HFFc6 (cell line): ENCODE measurements at regions not wholly inside any gene's neighbourhood (a gene's known extent, or its start where the extent isn't known, plus 50 kb on each side); places are given as distances from the start of the nearest gene placed in this dataset.
A peak's percentile ranks its signal among the peaks of the same experiment; 100 is the strongest.

Experiments used
- DNase-seq: peaks from one replicate; pipeline ENCODE4 v3.0.0-alpha.2; 2018
- H3K27ac Mint-ChIP-seq: 2 replicates; pipeline ENCODE4 v1.8.0; 2020; ENCODE audit warnings: mild to moderate bottlenecking, mixed read lengths
- H3K27me3 Mint-ChIP-seq: 2 replicates; pipeline ENCODE4 v1.8.0; 2021; ENCODE audit warnings: mild to moderate bottlenecking, moderate library complexity, mixed read lengths; ENCODE audit not compliant: insufficient read depth
- H3K36me3 Mint-ChIP-seq: 2 replicates; pipeline ENCODE4 v1.8.0; 2021; ENCODE audit warnings: low read depth, mixed read lengths
- H3K4me1 Mint-ChIP-seq: 2 replicates; pipeline ENCODE4 v1.8.0; 2020; ENCODE audit warnings: low read depth, mixed read lengths
- H3K4me3 Mint-ChIP-seq: 2 replicates; pipeline ENCODE4 v1.8.0; 2020; ENCODE audit warnings: mild to moderate bottlenecking, moderate library complexity, mixed read lengths
- H3K9me3 Mint-ChIP-seq: 2 replicates; pipeline ENCODE4 v1.8.0; 2020; ENCODE audit warnings: mild to moderate bottlenecking, mixed read lengths
- TF ChIP-seq, protein P1 (sequence below): fragments of 200-600 bp; sonication (generic); IDR thresholded peaks from 2 replicates; pipeline ENCODE4 v1.5.0; 2021; ENCODE audit warnings: antibody characterized with exemption, mild to moderate bottlenecking

DNA sequence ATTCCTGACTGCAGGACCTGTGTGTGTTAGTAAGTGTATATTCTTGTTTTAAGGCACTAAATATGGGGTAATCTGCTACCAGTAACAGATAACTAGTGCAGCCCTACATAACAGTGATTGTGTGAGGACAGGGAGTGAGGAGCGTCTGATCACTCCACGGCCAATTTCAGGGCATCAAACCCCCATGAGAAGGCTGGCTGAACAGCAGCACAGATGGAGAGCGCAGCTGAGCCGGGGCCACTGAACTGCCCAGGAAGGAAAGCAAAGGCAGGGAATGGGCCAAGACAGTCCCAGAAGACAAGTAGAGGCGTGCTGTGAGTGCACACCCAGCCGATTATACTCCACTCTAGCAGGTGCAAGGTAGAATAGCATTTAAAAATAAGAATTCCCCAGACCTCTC is 157.1 kb upstream of the CHST15 start:
- Mint-ChIP-seq H3K4me3 (no peak overlapping the region), H3K27me3 (peaks cover 12% of the 10 kb centered on the region; the same call in 1 of the 2 replicates), H3K4me1 (no peaks in the 10 kb centered on the region), H3K27ac (no peak overlapping the region), H3K9me3 (peaks cover 9% of the 10 kb centered on the region; the same call in 1 of the 2 replicates), H3K36me3 (no peaks in the 10 kb centered on the region)
- TF ChIP-seq, protein P1, sequence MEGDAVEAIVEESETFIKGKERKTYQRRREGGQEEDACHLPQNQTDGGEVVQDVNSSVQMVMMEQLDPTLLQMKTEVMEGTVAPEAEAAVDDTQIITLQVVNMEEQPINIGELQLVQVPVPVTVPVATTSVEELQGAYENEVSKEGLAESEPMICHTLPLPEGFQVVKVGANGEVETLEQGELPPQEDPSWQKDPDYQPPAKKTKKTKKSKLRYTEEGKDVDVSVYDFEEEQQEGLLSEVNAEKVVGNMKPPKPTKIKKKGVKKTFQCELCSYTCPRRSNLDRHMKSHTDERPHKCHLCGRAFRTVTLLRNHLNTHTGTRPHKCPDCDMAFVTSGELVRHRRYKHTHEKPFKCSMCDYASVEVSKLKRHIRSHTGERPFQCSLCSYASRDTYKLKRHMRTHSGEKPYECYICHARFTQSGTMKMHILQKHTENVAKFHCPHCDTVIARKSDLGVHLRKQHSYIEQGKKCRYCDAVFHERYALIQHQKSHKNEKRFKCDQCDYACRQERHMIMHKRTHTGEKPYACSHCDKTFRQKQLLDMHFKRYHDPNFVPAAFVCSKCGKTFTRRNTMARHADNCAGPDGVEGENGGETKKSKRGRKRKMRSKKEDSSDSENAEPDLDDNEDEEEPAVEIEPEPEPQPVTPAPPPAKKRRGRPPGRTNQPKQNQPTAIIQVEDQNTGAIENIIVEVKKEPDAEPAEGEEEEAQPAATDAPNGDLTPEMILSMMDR = no peak
- DNase-seq = no peak

DNA sequence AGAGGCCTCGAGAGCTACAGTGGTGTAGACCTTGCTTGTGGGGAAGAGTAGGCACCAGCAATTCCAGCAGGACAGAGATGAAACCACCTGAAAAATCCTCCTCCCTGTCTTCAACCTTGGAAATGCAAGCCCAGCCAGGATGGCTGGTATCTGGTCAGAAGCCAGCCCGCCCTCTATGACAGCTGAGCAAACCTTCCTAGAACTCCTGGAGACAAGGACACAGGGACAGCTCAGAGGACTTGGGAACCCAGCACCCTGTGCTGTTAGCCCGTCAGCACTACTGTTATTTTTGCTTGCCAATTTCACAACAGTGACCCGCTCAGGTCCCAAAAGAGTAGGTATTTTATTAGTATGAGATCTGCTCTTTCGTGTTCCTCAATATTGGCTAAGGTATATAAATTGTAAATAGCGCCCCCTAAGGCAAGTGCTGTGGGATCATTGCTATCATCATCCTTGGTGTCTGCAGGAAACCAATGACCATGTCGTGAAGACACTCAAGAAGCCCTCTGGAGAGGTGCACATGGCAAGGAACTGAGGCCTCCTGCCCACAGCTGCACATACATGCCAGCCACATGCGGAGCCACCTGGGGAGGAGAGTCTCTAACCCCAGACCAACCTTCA is 156.5 kb upstream of the CHST15 start:
- H3K36me3 Mint-ChIP-seq = no peaks in the 10 kb centered on the region
- no peaks in the 10 kb centered on the region for H3K4me1 Mint-ChIP-seq
- TF ChIP-seq, protein P1 = peak; percentile 58; the same call in 1 of the 2 replicates
- DNase-seq = no peak
- no peak overlapping the region for H3K27ac Mint-ChIP-seq
- peaks cover 9% of the 10 kb centered on the region; the same call in 1 of the 2 replicates for H3K9me3 Mint-ChIP-seq
- no peak overlapping the region for H3K4me3 Mint-ChIP-seq
- peaks cover 14% of the 10 kb centered on the region; the same call in 1 of the 2 replicates for H3K27me3 Mint-ChIP-seq

DNA sequence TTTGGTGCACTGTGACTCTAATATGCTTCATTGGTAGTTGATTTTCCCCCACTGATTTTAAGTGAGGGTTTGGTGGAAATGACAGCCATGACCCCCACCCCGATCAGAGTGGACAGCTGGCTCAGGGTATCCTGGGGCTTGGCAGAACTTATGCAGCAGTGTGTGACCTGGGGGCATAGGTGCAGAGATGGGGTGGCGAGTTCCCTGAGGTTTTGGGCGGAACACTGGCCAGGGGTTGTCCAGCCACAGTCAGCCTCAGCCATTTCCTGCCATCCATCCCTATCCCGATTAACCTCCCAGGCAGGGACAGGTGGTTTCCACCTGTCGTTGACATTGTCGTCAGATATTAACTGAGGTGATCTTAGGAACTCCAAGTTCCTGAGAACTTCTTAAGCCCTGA is 155.8 kb upstream of the CHST15 start:
- Mint-ChIP-seq H3K4me1 (no peaks in the 10 kb centered on the region), H3K27me3 (peaks cover 14% of the 10 kb centered on the region; the same call in 1 of the 2 replicates), H3K9me3 (peaks cover 9% of the 10 kb centered on the region; the same call in 1 of the 2 replicates), H3K36me3 (no peaks in the 10 kb centered on the region), H3K4me3 (no peak overlapping the region), H3K27ac (no peak overlapping the region)
- no peak for DNase-seq
- TF ChIP-seq, protein P1 = no peak

DNA sequence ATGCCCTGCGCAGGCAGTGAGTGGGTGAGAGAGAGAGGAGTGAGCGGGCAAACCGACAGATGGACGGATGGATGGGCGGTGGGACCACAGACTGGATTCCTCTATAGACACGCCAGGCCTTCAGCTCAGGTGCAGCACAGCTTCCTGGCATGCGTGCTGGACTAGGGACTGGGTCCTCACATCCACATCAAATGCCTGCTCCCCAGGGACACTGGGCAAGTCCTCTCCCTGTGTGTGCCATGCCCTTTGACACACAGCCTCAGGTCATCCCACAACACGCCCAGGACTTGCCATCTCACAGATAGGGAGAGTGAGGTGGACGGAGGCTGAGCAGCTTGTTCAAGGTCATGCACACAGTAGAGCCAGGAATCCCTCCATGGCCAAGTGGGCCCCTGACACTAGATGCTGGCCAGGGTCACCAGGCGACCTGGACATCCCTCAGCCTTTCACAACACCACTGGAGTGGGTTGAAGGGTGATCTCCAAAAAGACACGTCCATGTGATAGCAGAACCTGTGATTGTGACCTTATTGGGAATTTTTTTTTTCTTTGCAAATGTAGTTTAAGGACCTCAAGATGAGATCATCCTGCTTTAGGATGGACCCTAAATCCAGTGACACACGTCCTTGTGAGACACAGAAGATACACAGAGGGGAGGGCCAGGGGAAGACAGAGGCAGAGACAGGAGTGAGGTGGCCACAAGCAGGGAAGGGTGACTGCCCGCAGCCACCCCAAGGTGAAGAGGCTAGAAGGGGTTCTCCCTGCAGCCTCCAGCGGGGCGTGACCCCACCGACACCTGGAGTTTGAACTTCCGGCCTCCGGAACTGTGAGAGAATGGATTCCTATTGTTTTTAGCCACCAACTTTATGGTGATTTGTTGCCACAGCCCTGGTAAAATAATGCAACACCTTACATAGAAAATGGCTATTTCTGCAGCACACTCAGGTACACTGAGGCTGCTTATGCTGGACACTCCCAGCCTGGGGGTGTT is 155.0 kb upstream of the CHST15 start:
- no peaks in the 10 kb centered on the region for H3K36me3 Mint-ChIP-seq

DNA sequence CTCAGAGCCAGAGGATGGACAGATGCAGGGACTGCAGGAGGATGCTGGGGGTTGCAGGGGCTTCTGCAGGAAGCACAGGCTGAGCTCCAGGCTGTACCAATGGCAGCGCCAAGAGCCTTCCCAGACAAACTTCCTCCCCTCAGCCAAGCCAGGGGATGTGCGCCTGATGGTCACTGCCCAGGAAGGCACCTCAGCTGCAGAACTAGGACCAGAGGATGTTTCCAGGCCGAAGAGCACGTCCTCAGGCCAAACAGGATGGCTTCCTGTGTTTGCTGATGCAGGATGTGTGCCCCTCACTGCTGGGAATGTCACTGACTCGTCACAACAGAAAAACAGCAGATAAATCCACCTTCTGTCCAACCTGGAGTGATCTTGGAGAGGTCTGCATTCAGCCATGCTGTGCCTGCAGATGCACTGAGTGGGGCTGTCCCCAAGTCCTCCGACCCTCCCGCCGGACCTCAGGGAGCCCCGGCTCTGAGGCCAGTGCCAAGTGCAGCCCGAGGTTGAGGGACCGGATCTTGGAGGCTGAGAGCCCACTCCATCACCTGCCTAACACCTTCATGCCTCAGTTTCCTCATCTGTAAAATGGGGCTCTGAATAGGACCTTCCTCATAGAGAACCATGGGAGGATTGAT is 152.5 kb upstream of the CHST15 start:
- TF ChIP-seq, protein P1 = no peak
- peaks cover 25% of the 10 kb centered on the region; the same call in 1 of the 2 replicates for H3K27me3 Mint-ChIP-seq
- H3K4me3 Mint-ChIP-seq = no peak overlapping the region
- H3K4me1 Mint-ChIP-seq = no peaks in the 10 kb centered on the region
- DNase-seq = no peak
- H3K9me3 Mint-ChIP-seq = peaks cover 15% of the 10 kb centered on the region
- H3K36me3 Mint-ChIP-seq = no peaks in the 10 kb centered on the region
- H3K27ac Mint-ChIP-seq = no peak overlapping the region

More for the DNA sequence above, 155.0 kb upstream of the CHST15 start:
- Mint-ChIP-seq H3K4me1 (no peaks in the 10 kb centered on the region), H3K4me3 (no peak overlapping the region), H3K9me3 (peaks cover 9% of the 10 kb centered on the region; the same call in 1 of the 2 replicates), H3K27ac (no peak overlapping the region), H3K27me3 (peaks cover 16% of the 10 kb centered on the region; the same call in 1 of the 2 replicates)
- DNase-seq = no peak
- TF ChIP-seq, protein P1 = no peak
